C4-2B (cell line): ENCODE measurements at regions not wholly inside any gene's neighbourhood (a gene's known extent, or its start where the extent isn't known, plus 50 kb on each side); places are given as distances from the start of the nearest gene placed in this dataset.

ENCODE experiments used
- H3K27ac ChIP-seq: fragments of 450-650 bp; 2 replicates; pipeline ENCODE4 v1.5.1; 2017
- ZFX ChIP-seq: fragments of 450-650 bp; IDR thresholded peaks from 2 replicates; pipeline ENCODE4 v1.6.1; 2017
- TF ChIP-seq, protein P1 (sequence below): fragments of 450-650 bp; conservative IDR thresholded peaks from 2 replicates; pipeline ENCODE4 v1.5.1; 2017; ENCODE audit warnings: mild to moderate bottlenecking

DNA sequence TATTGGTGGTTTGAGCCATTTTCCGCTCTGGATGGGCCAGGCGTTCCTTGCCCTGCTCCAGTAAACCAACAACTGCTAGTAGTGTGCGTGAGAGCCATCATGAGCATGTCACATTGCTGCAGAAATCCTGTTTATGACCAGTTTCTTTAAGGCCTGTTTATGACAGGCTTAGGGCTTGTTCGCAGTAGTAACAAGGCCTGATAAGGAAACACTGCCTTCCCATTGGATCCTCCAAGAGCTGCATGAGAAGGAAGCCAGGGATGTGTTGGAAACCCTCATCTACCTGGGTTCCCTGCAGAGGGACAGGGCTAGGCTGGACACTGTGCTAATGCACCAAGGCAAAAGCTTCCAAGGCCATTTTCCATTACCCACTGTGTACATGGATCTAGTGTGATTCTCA, 153.9 kb downstream of the ZNF518B start:
- H3K27ac ChIP-seq, result no peak overlapping the region
- TF ChIP-seq, protein P1, sequence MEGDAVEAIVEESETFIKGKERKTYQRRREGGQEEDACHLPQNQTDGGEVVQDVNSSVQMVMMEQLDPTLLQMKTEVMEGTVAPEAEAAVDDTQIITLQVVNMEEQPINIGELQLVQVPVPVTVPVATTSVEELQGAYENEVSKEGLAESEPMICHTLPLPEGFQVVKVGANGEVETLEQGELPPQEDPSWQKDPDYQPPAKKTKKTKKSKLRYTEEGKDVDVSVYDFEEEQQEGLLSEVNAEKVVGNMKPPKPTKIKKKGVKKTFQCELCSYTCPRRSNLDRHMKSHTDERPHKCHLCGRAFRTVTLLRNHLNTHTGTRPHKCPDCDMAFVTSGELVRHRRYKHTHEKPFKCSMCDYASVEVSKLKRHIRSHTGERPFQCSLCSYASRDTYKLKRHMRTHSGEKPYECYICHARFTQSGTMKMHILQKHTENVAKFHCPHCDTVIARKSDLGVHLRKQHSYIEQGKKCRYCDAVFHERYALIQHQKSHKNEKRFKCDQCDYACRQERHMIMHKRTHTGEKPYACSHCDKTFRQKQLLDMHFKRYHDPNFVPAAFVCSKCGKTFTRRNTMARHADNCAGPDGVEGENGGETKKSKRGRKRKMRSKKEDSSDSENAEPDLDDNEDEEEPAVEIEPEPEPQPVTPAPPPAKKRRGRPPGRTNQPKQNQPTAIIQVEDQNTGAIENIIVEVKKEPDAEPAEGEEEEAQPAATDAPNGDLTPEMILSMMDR, result no peak
- TF ChIP-seq ZFX, result no peak

DNA sequence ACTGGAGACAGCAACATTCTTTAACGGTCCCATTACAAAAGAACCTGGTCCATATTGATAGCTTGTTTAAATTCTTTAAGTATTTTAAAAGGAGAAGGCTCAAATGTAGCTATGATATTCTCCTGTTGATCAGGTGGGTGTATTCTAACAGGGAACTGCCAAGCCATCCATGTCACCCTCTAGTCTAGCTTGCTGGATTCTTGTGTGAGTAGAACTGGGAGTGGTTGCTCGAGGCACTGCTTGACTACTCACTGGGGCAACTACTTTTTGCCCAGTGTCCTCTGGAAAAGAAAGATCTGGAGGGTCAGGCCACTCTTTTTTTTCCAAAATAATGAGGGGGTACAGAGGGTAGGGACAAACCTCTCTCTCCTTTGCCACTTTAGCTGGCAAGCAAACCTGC, 155.1 kb downstream of the ZNF518B start:
- H3K27ac ChIP-seq, result no peak overlapping the region
- TF ChIP-seq, protein P1, result no peak
- no peak for TF ChIP-seq ZFX

DNA sequence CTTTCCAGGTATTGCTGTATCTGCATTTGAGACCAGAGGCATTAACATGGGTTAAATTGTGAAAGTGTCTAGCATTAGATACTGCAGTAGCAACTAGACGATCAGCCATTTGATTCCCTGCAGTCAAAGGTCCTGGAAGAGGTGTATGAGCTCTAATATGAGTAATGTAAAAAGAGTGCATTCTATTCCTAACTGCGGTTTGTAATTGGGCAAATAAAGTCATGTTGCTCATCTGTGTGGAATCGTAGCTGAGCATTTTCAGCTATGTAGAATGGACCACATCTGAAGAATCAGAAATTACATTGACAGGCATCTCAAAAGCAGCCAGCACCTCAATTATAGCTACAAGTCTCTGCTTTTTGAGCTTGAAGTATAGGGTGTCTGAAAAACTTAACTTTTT, 157.6 kb downstream of the ZNF518B start:
- TF ChIP-seq, protein P1, result no peak
- no peak for TF ChIP-seq ZFX
- H3K27ac ChIP-seq, result no peak overlapping the region

DNA sequence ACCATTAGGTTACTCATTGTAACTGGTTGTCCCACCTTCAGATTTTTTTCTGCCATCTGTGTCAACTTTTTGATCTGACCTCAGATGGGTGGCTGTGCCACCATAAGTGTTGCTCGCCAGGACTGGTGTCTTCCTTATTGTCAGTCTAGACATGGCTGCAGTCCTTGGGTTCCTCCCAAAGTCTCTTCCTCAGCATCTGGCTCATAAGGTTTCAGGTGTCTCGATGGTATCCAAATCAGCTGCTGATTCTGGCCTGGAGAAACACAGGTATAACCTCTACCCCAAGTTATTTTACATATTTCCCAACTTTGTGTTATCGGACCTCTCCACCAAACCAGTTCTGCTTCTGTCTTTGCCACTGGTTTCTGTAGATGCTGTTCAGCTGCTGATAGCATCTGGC, 158.5 kb downstream of the ZNF518B start:
- no peak for TF ChIP-seq ZFX
- TF ChIP-seq, protein P1, result no peak
- H3K27ac ChIP-seq, result no peak overlapping the region

DNA sequence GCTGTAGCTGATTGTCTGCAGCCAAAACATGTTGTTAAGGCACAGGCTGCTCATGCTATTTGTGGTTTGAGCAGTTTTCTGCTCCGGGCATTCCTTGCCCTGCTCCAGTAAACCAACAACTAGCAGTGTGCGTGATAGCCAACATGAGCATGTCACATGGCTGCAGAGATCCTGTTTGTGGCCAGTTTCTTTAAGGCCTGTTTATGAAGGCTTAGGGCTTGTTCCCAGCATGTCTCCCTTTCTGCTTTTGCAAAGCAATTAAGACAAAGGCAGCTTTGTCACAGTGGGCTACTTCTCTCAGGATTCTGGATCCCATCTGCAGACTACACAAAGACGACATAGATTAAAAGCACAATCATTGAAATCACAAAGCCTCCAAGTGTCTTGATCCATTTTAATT, 160.5 kb downstream of the ZNF518B start:
- no peak overlapping the region for H3K27ac ChIP-seq
- TF ChIP-seq ZFX, result no peak
- TF ChIP-seq, protein P1, result no peak

DNA sequence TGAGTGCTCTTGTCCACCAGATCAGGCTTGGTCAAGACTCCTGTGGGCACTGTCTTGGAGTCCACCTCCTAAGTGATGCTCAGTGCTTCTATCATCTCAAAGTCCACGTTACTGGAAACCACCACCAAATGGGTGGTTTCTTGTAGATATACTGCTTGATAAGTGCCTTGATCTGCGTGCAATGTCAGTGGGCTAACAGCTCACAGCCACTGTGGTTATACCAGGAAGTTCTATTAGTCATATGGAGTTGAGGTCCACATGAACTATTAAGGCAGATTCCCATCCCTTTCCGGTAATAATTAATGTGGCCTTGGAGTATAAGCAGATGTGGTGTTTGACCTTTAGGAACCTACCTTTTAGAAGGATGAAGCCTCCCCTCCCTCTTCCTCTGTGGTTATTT, 161.9 kb downstream of the ZNF518B start:
- H3K27ac ChIP-seq, result no peak overlapping the region
- TF ChIP-seq, protein P1, result no peak
- no peak for TF ChIP-seq ZFX

DNA sequence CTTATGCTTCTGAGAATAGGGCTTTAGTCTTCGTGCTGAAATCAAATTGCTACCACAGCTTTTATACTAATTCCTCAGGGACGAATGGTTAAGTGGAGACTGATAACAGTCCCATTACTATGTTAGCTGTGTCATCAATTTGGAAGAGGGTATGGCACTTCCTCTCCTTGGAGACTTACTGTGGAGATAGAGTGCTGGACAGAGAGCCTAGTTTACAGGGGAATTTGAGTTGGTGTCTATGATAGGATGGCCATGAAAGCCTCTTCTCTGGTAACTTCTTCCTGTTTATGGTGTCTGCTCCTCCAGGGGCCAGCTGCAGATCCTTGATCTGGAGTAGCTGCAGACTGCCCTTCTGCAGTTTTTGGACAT, 167.7 kb downstream of the ZNF518B start:
- no peak overlapping the region for H3K27ac ChIP-seq

More for the DNA sequence above, 167.7 kb downstream of the ZNF518B start:
- TF ChIP-seq, protein P1, result no peak
- TF ChIP-seq ZFX, result no peak
